Left forelimb (tissue), 1 donor: ENCODE measurements at regions not wholly inside any gene's neighbourhood (a gene's known extent, or its start where the extent isn't known, plus 50 kb on each side); places are given as distances from the start of the nearest gene placed in this dataset.

Source experiments
- DNase-seq: peaks from one replicate; pipeline ENCODE4 v3.0.0-alpha.2; 2018; ENCODE audit warnings: low spot score

DNA sequence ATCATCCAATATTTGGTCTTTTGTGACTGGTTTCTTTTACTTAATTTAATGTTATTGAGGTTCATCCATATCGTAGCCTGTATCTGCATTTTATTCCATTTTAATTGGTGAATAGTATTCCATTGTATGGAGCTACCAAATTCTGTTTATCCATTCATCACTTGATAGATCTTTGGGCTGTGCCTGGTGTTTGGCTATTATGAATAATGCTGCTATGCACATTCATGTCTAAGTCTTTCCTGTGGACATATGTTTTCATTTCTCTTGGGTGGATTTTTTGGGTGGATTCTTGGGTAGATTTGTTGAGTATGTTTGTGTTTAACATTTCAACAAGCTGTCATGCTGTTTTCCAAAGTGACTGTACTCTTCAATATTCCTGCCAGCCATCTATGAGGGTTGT, 52.5 kb upstream of the NEDD4L start:
- no peak for DNase-seq

GRCh38 chr18:57989536-57989935, 54.5 kb upstream of the NEDD4L start:
- DNase-seq = no peak

GRCh38 chr18:57984490-57985115, 59.4 kb upstream of the NEDD4L start:
- DNase-seq = no peak

GRCh38 chr18:57983965-57984364, 60.1 kb upstream of the NEDD4L start:
- no peak for DNase-seq

- no peak for DNase-seq
Observed at GRCh38 chr18:57983472-57983871, 60.6 kb upstream of the NEDD4L start.

GRCh38 chr18:57982372-57983021, 61.5 kb upstream of the NEDD4L start:
- DNase-seq = no peak

GRCh38 chr18:57981308-57982028, 62.6 kb upstream of the NEDD4L start:
- DNase-seq = no peak

DNA sequence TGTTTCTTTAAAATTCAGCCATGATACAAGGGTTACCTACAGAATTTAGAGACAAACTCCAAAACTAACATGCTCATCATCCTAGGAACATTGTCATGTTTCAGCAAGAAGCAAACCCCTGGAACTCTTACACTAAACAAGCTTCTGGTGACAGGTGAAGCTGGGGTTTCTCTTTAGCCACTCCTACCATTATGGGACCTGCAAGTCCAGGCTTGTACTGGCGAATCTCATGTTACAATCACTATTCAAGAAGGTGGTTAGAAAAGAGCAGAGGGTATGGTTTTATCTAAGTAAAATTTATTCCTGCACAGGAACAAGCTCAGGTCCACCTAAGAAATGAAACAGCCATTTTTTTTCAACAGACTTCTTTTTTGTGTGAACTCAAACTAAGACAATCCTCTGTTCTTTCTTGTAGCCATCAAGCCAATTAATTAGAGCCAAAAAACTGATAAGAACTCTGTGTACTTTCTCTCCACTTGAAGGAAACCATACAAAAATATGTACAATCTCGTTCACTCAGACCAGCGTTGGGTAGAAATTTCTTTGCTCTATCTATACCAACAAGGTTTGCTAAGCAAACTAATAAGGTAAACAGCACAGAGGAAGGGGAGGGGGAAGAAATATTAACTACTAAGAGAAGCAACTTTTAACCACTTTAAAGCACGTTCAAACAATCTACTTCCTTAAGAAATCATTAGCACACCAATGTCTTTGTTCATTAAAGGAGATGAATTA, 63.3 kb upstream of the NEDD4L start:
- DNase-seq = no peak

DNA sequence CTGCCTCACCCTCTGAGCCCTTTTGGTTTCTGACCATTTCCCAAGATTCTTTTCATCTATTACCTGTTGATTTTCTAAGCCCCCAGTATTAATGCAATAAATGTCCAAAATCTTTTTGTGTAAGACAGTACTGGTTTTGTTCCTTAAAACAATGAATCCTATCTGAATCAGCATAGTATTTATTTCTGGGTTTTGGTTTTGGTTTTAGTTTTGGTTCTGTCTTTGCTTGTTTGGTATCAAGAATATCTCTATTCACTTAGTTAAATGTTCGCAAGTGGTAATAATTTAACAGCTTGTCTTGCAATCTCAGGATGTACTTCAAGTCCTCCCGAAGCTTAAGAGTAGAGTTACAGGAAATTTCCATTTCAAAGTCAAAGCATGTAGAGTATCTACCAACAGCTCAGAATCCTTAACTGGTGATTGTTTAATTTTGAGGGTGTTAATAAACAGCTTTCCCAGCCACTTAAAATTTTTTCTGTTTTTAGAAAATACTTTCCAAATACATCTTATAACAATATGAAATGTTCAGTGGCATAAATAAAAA, 67.7 kb upstream of the NEDD4L start:
- DNase-seq = no peak

- no peak for DNase-seq
Observed at GRCh38 chr18:57975805-57976204, 68.2 kb upstream of the NEDD4L start.

DNA sequence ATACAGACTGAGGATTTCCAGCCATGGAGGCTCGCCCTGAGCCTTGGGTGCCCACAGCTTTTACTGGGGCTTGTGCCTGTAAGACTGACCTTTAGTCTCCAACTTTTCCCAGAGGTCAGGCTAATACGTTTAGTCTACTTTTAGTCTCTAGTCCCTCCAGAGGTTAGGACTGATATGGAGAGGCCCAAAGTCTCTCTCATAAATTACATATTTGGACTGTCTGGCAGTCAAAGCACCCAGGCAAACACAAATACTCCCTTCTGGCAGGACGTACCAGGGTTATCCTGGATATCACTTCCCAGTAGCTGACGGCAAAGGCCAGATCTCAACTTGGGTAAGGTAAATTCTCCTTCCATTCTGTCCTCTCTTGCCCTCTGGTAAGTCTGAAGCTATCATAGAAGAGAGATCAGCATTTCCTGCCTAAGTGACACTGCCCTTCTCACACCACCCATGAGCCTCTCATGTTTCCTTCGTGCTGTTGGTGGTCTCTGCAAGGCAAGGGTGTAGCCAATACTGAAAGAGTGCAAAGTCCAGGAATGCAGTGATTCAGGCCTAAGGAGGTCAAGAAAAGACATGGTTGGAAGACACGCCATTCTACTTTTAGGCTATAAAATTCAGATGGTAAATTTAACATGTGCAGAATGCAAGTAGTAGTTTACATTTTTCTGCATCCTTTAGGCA, 69.3 kb upstream of the NEDD4L start:
- no peak for DNase-seq

GRCh38 chr18:57973889-57974288, 70.1 kb upstream of the NEDD4L start:
- DNase-seq = no peak

DNA sequence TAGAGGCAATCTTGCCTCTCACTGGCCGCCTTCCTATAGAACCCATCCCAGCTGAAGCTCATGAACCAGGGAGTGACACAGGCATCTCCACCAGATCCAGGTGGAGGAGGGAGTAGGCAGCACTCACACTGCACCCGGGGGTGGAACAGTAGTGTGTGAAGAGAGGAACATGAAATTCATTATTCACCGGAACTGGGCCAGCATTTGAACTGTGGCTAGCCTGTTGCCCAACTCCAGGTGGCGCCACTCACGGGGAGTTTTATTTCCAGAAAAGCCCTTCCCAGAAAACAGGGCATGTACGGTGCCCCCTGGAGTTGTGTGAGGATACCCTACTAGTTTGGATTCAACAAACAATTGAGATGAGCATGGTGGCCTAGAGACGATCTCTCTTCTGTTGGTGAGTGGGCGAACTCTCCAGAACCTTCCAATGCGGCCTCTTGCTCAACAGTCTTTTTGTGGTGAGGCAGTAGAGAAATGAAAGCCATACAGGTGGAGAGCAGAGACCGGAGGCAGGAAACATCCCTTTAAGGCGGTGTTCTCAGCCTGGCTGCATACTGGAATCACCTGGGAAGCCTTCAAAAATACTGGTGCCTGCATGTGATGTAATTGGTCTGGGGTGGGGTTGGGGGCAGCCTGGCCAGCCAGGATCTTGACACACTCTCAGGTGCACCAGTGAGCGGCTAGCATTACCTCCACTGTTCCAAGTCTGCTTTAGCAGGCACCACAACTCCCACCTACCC, 73.5 kb upstream of the NEDD4L start:
- DNase-seq = no peak

DNA sequence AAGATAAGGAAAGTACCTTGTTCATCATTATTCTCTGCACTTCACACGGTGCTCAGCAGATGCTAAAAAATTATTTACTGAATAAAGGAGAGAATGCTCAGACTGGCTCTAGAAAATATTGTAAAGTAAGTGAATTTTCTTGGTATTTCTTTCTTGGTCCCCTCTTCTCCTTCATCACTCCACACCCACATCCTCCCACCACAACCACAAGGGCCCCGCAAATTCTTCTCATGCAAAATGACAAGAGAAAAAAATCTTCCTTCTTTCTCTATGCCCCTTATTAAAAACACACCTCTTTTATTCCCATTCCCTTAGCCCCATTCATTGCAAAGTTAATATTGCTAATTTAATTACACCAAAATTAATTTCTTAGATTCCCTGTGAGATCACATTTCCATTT, 74.2 kb upstream of the NEDD4L start:
- no peak for DNase-seq

DNA sequence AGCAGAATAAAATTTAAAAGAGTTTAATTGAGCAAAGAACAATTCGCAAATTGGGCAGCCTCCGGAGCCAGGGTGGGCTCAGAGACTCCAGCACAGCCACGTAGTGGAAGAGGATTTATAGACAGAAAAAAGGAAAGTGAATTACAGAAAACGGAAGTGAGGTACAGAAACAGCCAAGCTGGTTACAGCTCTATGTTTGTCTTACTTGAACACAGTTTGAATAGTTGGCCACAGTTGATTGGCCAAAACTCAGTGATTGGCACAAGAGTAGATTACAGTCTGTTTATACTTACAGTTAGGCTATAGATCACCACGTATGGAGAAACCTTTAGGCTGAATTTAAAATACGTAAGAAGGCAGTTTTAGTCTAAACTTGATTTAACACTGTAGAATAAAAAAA, 78.8 kb upstream of the NEDD4L start:
- no peak for DNase-seq

- no peak for DNase-seq
Observed at GRCh38 chr18:57961876-57962505, 82.0 kb upstream of the NEDD4L start.

- DNase-seq = no peak
Observed at GRCh38 chr18:57961411-57961810, 82.6 kb upstream of the NEDD4L start.

DNA sequence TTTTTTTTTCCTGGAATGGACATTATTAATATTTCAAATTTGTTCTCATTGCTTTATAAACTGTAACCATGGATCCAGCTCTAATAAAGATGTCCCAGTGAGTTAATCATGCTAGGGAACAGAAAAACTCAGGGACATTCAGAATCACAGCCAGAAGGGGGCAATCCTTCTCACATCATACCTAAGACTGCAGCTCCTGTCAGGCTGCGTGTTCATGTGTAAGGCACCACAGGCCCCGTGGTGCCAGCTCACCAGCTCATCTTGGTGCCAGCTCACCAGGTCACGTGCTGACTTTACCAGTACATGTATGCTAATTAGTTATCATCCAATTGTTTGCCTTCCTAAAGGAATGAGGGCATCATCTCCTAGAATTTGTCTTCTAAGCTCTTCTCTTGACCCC, 84.7 kb upstream of the NEDD4L start:
- DNase-seq = no peak

- DNase-seq = no peak
Observed at GRCh38 chr18:57957210-57957609, 86.8 kb upstream of the NEDD4L start.

- no peak for DNase-seq
Observed at GRCh38 chr18:57956491-57956890, 87.5 kb upstream of the NEDD4L start.

DNA sequence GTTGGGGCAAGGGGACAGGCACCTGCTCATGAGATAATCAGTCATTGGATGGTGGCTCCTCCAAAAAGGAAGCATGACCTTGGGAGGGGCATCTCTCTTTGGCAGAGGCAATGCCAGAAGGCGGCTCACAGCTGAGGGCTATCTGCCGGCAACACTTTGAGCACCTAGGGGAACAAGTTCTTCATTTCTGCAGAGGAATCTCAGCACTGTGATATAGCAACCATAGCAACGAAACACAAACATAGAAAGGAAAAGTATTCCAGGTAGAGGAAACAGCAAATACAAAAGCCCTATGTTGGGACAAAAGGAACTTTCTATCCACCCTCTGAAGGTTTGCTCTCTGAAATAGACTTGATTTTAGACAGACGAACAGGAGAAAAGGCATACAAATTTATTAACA, 89.1 kb upstream of the NEDD4L start:
- no peak for DNase-seq
